Fibroblast of pulmonary artery (primary cell): ENCODE measurements at regions not wholly inside any gene's neighbourhood (a gene's known extent, or its start where the extent isn't known, plus 50 kb on each side); places are given as distances from the start of the nearest gene placed in this dataset.

ENCODE experiments used
- DNase-seq: peaks from one replicate; pipeline ENCODE4 v3.0.0-alpha.2; 2010; ENCODE audit warnings: low read depth
- H3K4me3 ChIP-seq: replicated peaks from 2 replicates; pipeline ENCODE4 v1.5.1; 2011; ENCODE audit warnings: low read depth, mild to moderate bottlenecking, control low read depth, low read length, moderate library complexity
- CTCF ChIP-seq: IDR thresholded peaks from 2 replicates; pipeline ENCODE4 v1.5.1; 2011; ENCODE audit warnings: mild to moderate bottlenecking, control low read depth, low read length, inconsistent platforms; ENCODE audit errors: missing control alignments

GRCh38 chr13:56773148-56773547, 367.6 kb upstream of the PRR20A start:
- no peak for TF ChIP-seq CTCF
- no peak overlapping the region for H3K4me3 ChIP-seq
- DNase-seq = no peak

GRCh38 chr13:56789527-56789926, 351.2 kb upstream of the PRR20A start:
- no peak overlapping the region for H3K4me3 ChIP-seq
- no peak for TF ChIP-seq CTCF
- no peak for DNase-seq

GRCh38 chr13:56837161-56837560, 303.6 kb upstream of the PRR20A start:
- no peak for DNase-seq
- no peak overlapping the region for H3K4me3 ChIP-seq
- TF ChIP-seq CTCF = no peak

- TF ChIP-seq CTCF = no peak
- H3K4me3 ChIP-seq = no peak overlapping the region
- DNase-seq = no peak
These were observed 289.9 kb upstream of the PRR20A start for GRCh38 chr13:56850852-56851251.

GRCh38 chr13:56861476-56861875, 279.2 kb upstream of the PRR20A start:
- no peak overlapping the region for H3K4me3 ChIP-seq
- no peak for TF ChIP-seq CTCF
- DNase-seq = peak; percentile 44

- peak; percentile 13 for DNase-seq
- H3K4me3 ChIP-seq = no peak overlapping the region
- TF ChIP-seq CTCF = no peak
These were observed 276.3 kb upstream of the PRR20A start for GRCh38 chr13:56864451-56864850.

- H3K4me3 ChIP-seq = no peak overlapping the region
- no peak for DNase-seq
- TF ChIP-seq CTCF = no peak
These were observed 275.3 kb upstream of the PRR20A start for GRCh38 chr13:56865416-56865815.
